GM19328 (cell line): ENCODE measurements at regions not wholly inside any gene's neighbourhood (a gene's known extent, or its start where the extent isn't known, plus 50 kb on each side); places are given as distances from the start of the nearest gene placed in this dataset.

Experiments used
- ATAC-seq: cut with Tn5 transposase; IDR thresholded peaks from one replicate; pipeline ENCODE4 v1.9.1; 2021; ENCODE audit warnings: mild to moderate bottlenecking, moderate library complexity; ENCODE audit not compliant: unreplicated experiment

DNA sequence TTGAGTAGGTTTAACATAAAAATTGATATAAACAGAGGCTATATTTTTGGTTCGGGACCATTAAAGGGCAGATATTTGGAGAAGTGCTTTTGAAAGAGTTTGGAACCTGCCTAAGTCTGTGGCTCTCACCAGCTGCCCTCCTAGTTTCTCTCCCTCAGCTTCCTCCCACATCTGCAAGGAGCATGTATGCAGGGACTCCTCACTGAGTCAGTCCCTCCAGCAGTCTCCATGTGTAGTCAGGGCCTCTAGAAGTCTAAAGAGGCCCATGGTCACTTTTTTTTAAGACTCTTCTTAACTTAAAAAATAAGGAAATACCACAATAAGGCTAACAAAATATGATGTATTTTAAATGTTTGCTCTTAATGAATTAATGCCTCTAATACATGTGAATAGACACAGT, 220.0 kb upstream of the TANK start:
- ATAC-seq: no peak

DNA sequence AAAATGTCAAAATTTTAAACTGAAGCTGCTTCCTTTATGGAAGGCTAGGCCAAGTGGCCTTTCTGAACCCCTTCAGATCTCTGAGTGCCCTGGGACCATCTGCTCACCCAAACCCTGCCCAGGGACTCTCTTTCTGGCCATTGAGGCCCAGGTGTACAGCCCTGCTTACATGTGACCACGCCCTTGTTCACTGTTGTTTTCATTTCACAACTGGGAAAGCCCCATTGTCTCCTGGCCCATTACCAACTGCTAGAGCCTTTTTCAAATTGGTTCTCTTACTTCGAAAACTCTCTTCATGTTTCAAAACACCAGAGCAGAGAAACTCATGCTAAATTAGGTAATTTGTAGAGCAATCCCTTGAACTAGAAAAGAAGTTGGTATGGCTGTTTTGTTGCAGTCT, 219.5 kb upstream of the TANK start:
- no peak for ATAC-seq

GRCh38 chr2:160941290-160941846, 218.9 kb upstream of the TANK start:
- ATAC-seq: no peak

DNA sequence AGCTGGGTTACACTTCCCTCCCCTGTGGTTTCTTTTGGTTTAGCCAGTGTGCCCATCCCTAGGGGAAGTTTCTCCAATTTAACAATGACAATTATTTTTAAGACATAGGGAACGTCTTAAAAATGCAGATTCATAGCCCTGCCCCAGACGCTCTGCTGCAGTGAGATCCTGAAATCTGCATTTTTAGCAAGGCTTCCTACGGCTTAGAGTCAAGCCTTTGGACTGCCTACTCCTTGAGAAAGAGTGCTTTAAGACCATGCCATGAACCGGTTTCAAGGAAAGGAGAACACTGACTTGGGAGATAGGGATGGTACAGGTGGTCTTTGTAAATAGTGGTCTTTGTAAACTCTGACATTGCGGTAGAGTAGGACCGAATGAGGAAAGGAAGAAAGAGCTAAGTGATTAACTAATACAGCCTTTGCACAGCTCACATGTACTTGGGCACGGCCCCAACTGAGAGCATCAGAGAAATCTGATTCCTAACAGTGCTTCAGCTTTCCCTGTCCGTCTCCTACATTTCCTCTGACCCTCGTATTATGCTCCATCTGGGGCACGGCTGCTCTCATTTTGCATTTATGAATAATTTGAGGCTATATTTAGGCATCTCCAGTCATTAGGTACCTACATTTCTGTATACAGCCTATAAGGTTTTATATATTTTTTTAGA, 217.6 kb upstream of the TANK start:
- no peak for ATAC-seq

GRCh38 chr2:160943414-160943813, 216.8 kb upstream of the TANK start:
- ATAC-seq: no peak

- ATAC-seq: no peak
Measured at GRCh38 chr2:160952464-160953254, 207.6 kb upstream of the TANK start.

GRCh38 chr2:160955578-160955977, 204.7 kb upstream of the TANK start:
- no peak for ATAC-seq

DNA sequence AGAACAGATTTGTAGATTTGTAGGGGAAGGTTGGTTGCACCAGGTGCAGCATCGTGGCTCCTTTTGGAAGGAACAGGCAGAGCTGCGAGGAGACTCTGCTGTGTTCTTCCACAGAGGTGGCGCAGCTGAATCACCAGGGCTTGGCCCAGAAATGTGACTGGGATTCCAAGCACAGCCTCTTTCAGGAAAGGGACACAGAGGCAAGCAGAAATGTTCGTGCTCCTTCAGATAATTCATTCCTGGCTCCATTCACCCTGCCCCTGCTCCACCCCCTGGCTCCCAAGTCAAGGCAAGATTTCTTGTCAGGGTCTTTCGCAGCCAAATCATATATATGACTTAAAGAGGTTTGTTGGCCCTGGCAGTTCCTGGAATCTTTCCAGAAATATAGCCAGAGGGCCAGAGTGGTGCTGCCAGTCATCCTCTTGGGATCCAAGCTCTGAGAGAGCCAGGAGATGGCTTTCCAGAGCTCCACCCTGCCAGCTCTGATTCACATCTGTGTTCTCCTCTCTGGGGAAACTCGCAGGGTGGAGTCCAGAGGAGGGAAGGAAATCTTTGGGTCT, 203.9 kb upstream of the TANK start:
- no peak for ATAC-seq

DNA sequence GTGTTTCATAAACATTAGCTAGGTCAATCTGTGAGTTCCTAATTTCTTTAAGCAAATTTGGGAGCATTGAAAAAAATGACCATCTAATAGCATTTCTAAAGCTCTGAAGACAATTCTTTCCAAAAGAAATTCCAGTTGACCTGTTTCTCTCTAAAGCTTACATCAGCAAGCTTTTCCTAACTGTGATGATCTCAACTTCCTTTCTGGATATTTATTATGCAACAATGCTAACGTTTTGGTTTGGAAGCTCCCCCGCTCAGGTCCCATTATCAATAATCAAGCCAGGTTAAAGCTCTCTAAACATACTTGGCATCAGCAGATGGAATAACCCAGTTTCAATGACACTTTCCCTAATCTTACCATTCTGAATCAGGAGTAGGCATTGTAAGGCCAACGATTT, 196.3 kb upstream of the TANK start:
- ATAC-seq: no peak

- ATAC-seq: no peak
Measured at GRCh38 chr2:160967523-160967922, 192.7 kb upstream of the TANK start.

DNA sequence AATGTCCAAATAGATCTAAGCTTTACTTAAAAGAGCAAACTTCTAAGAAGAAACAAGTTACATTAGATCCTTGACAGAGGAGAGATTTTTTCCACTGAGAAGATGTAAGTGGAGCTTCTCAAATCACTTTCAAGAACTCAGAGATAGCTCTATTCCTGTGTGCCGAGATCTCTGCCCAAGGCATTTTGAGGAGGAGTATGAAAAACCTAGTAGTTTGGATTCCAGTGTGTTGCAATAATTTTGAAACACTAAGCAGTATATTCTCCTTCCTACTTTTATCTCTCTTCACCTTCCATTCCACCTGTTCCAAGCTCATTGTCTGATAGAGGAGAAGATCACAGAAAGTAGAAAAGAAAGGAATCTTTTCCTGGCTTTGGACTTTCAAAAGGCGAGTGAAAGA, 192.0 kb upstream of the TANK start:
- no peak for ATAC-seq

DNA sequence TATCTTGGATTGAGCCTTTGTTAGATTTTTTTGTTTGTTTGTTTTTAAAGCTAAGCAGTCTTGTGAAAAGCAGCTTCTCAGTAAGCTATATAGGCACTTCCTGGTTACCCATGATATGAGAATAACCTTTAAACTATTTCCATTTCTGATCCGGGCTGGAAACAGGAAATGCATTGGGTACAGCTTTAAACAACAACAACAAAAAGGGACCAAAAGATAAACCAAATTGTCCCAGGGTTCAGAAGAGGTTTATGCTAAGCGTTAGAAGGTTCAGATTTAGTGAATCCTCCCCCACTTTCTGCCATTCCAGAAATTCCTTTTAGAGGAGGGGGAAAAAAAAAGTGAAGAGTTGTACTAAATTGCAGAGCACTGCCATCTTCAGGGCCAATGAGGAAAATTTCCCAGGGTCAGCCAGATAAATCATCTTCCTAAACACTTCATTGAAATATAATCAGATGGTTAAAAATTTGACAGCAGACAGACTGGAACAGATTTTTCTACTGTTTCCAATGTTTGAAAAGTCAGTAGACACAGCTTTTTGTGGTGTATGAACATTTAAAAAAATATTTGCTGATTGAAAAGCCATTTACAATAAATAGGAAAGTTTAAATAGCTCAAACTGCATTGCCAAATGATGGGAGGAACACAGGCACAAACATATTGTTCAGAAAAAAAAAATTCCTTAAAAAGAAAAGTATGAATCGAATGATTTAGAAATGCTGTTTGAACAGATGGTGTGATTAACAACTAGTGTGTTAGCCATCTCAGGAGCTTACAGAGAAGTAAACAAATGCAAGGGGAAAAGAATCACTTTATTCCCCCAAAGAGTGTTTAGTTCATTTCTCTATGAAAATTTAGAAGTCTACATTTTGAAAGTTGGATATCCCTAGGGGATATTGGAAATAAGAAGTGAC, 189.9 kb upstream of the TANK start:
- ATAC-seq: no peak

- ATAC-seq: no peak
Measured at GRCh38 chr2:160973991-160974390, 186.2 kb upstream of the TANK start.

DNA sequence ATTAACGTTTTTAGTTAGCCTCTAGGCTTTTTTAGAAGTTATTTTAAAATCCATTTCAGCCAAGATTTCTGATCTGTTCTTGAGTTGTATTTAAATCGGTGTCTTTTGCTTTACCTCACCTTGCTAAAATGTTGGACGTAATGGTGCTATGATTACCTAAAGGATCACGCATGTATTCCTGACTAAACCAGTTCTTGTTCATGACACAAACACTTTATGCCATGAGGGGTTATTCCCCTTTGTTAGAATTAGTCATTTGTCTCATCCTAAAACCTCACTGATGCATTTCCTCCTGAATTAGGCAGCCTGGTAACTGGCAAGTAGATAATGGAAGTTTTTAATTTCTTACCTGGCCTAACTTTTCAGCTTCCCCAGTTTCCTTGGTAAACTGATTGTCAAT, 185.4 kb upstream of the TANK start:
- no peak for ATAC-seq

GRCh38 chr2:160976797-160977196, 183.4 kb upstream of the TANK start:
- ATAC-seq: no peak

DNA sequence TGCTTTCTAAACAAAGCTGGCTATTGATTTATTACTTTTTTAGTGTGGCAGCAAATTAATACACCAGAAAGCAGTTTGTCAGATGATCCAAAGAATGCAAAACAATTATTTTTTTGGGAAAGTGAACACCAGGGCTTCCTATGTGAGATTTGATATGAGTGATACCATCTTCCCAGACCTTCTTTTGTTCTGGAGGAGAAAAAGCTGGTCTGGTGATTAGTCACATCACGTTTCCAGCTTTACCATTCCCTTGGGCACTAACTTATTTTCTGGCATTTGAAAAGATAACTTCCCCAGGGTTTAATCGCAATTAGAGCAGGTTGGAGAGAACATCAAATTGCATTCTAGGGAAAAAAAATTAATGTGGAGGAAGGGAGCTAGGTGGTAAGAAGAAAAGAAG, 182.9 kb upstream of the TANK start:
- ATAC-seq: no peak

GRCh38 chr2:160977854-160978253, 182.4 kb upstream of the TANK start:
- ATAC-seq: no peak

GRCh38 chr2:160984426-160985077, 175.7 kb upstream of the TANK start:
- no peak for ATAC-seq

DNA sequence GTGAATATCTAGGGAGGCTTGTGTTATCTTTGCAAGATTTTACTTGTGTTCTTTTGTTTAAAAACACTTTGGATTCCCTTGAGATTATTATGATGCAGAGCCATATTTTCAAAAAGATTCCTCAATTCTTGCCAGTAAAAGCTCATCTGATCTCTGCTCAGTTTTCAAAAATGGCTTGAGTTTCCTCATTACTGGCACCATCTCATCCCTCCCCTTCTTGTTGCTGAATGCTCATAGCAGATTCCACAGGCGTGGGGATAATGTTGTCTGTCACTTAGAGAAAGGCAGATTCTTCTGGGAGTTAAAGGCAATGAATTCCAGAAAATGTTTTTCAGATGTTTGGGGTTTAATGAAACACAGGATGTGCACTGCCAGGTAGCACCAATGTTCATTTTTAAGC, 170.4 kb upstream of the TANK start:
- ATAC-seq: no peak

DNA sequence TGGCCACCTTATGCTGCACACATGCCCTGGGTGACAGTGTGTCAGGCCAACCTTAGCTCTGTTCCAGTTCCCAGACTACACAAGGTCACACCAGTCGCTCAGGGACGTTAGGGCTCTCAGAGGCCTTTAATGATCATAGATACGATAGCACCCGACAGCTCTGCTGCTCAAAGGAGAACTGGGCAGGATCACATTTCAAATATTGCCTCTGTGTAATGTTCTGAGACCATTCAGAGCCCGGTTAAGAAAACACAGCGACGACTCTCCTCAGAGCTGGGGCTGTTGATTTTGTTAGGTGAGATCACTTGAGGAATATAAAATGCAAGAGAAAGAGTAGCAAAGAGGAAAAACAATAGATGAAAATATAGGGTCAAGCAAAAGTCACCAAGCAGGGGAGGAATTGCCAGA, 166.6 kb upstream of the TANK start:
- ATAC-seq: no peak
